Suprapubic skin (tissue), 3 donors: ENCODE measurements at regions not wholly inside any gene's neighbourhood (a gene's known extent, or its start where the extent isn't known, plus 50 kb on each side); places are given as distances from the start of the nearest gene placed in this dataset.

Experiments used
- CTCF ChIP-seq, 2 donors: fragments of 200-600 bp in 1 of 2; fragments of 450-650 bp in 1 of 2; sonication (generic) in 1 of 2; IDR thresholded peaks; one replicate each; pipeline ENCODE4 v1.5.1; 2016 to 2019; ENCODE audit warnings: antibody characterized with exemption in 2 of 2, mild to moderate bottlenecking in 1 of 2, moderate library complexity in 1 of 2
- POLR2AphosphoS5 ChIP-seq, 3 donors: sonication (generic); formaldehyde crosslinking; IDR thresholded peaks; one replicate each; pipeline ENCODE4 v1.6.1; 2017; ENCODE audit warnings: antibody characterized with exemption in 3 of 3

GRCh38 chr19:5225486-5226345 is 114.9 kb downstream of the PTPRS start:
- TF ChIP-seq CTCF (IDR thresholded peaks at IDR 0.05) (peak in 1 of 2 donors; percentile 21), POLR2AphosphoS5 (IDR thresholded peaks at IDR 0.05) (no peak)
